ENCODE measurements at regions not wholly inside any gene's neighbourhood (a gene's known extent, or its start where the extent isn't known, plus 50 kb on each side); places are given as distances from the start of the nearest gene placed in this dataset.
A peak's percentile ranks its signal among the peaks of the same experiment; 100 is the strongest.

GRCh38 chr12:89073027-89073398, 279.3 kb downstream of the DUSP6 start:
- peak; percentile 75 for DNase-seq (ENCODE audit: low read depth)
- no peak for TF ChIP-seq CTCF (IDR thresholded peaks at IDR 0.05; ENCODE audit: insufficient read depth, low read length)
- no peak overlapping the region for H3K4me3 ChIP-seq (ENCODE audit: low read depth, low read length)

- TF ChIP-seq CTCF (IDR thresholded peaks at IDR 0.05; ENCODE audit: insufficient read depth, low read length): no peak
- DNase-seq (ENCODE audit: low read depth): no peak
- H3K4me3 ChIP-seq (ENCODE audit: low read depth, low read length): no peak overlapping the region
These were observed 279.8 kb downstream of the DUSP6 start for GRCh38 chr12:89072294-89073026.

- DNase-seq (ENCODE audit: low read depth): no peak
- TF ChIP-seq CTCF (IDR thresholded peaks at IDR 0.05; ENCODE audit: insufficient read depth, low read length): no peak
- no peak overlapping the region for H3K4me3 ChIP-seq (ENCODE audit: low read depth, low read length)
These were observed 281.7 kb downstream of the DUSP6 start for GRCh38 chr12:89070603-89071002.

- DNase-seq (ENCODE audit: low read depth): peak; percentile 41
- no peak overlapping the region for H3K4me3 ChIP-seq (ENCODE audit: low read depth, low read length)
- TF ChIP-seq CTCF (IDR thresholded peaks at IDR 0.05; ENCODE audit: insufficient read depth, low read length): no peak
These were observed 282.9 kb downstream of the DUSP6 start for GRCh38 chr12:89069431-89069830.

GRCh38 chr12:89067421-89068187, 284.7 kb downstream of the DUSP6 start:
- TF ChIP-seq CTCF (IDR thresholded peaks at IDR 0.05; ENCODE audit: insufficient read depth, low read length): no peak
- no peak overlapping the region for H3K4me3 ChIP-seq (ENCODE audit: low read depth, low read length)
- peak; percentile 80 for DNase-seq (ENCODE audit: low read depth)

GRCh38 chr12:89064780-89065179, 287.5 kb downstream of the DUSP6 start:
- no peak overlapping the region for H3K4me3 ChIP-seq (ENCODE audit: low read depth, low read length)
- TF ChIP-seq CTCF (IDR thresholded peaks at IDR 0.05; ENCODE audit: insufficient read depth, low read length): no peak
- DNase-seq (ENCODE audit: low read depth): no peak
